Stomach (tissue), 4 donors: ENCODE measurements at regions not wholly inside any gene's neighbourhood (a gene's known extent, or its start where the extent isn't known, plus 50 kb on each side); places are given as distances from the start of the nearest gene placed in this dataset.

Experiments used
- CTCF ChIP-seq, 7 experiments: fragments of 450-650 bp in 4 of 7; fragments of 200-600 bp in 3 of 7; sonication (generic) in 3 of 7; IDR thresholded peaks; one replicate each; pipeline ENCODE4 v1.5.1; 2016 to 2019; ENCODE audit warnings: antibody characterized with exemption in 7 of 7, control low read depth in 2 of 7, mild to moderate bottlenecking in 1 of 7
- EP300 ChIP-seq: sonication (generic); formaldehyde crosslinking; IDR thresholded peaks from one replicate; pipeline ENCODE4 v1.6.1; 2017; ENCODE audit warnings: antibody characterized with exemption
- POLR2A ChIP-seq, 4 donors: fragments of 450-650 bp; IDR thresholded peaks; one replicate each; pipeline ENCODE4 v1.6.1; 2016; ENCODE audit warnings: antibody characterized with exemption in 4 of 4, control low read depth in 2 of 4, mild to moderate bottlenecking in 1 of 4, moderate library complexity in 1 of 4
- POLR2AphosphoS5 ChIP-seq, 3 donors: sonication (generic); formaldehyde crosslinking; IDR thresholded peaks; one replicate each; pipeline ENCODE4 v1.6.1; 2016; ENCODE audit warnings: antibody characterized with exemption in 3 of 3

DNA sequence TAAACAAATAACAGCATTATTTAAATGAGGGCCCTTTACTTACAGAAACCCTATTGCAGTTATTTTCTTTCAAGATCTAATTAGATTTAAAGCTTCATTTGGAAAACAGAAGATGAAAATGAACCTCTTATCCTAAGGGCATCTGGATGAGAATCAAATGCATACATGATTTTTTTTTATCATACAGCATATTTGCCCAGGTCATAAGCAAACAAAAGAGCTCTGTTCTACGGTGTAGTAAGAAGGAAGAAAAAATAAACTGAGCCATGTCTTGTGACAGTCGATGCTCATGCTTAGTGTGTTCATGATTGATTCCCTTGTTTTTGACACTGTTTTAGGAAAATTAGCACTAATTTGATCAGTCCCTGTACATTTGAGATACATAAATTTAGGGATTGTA is 202.6 kb upstream of the RNF32 start:
- TF ChIP-seq POLR2AphosphoS5 (IDR thresholded peaks at IDR 0.05) = no peak
- TF ChIP-seq POLR2A (IDR thresholded peaks at IDR 0.05) = no peak
- no peak for TF ChIP-seq CTCF (IDR thresholded peaks at IDR 0.05)
- no peak for TF ChIP-seq EP300
